ENCODE measurements at regions not wholly inside any gene's neighbourhood (a gene's known extent, or its start where the extent isn't known, plus 50 kb on each side); places are given as distances from the start of the nearest gene placed in this dataset.
A peak's percentile ranks its signal among the peaks of the same experiment; 100 is the strongest.

- TF ChIP-seq YY1 (IDR thresholded peaks at IDR 0.05; ENCODE audit: low read depth) (no peak), CEBPB (IDR thresholded peaks at IDR 0.05) (no peak), EP300 (IDR thresholded peaks at IDR 0.05; ENCODE audit: borderline replicate concordance) (no peak), CREB1 (IDR thresholded peaks at IDR 0.05; ENCODE audit: low read depth) (no peak), RAD21 (IDR thresholded peaks at IDR 0.05; ENCODE audit: low read depth) (no peak), FOXM1 (IDR thresholded peaks at IDR 0.05; ENCODE audit: borderline replicate concordance, low read depth) (no peak), MAX (IDR thresholded peaks at IDR 0.05) (no peak), TCF12 (IDR thresholded peaks at IDR 0.05; ENCODE audit: low read depth) (no peak), NFIC (IDR thresholded peaks at IDR 0.05) (no peak), ZBTB7A (IDR thresholded peaks at IDR 0.05; ENCODE audit: low read depth) (no peak)
Measured at GRCh38 chr13:31452525-31452924, 252.8 kb downstream of the B3GLCT start.

GRCh38 chr13:31455581-31455980 lies 255.8 kb downstream of the B3GLCT start:
- TF ChIP-seq CEBPB (IDR thresholded peaks at IDR 0.05) (no peak), REST (IDR thresholded peaks at IDR 0.05; ENCODE audit: low read depth) (no peak), MAX (IDR thresholded peaks at IDR 0.05) (no peak), TAF1 (IDR thresholded peaks at IDR 0.05; ENCODE audit: low read depth) (no peak), TEAD4 (IDR thresholded peaks at IDR 0.05) (no peak)

GRCh38 chr13:31456056-31456455 lies 256.3 kb downstream of the B3GLCT start:
- TF ChIP-seq CEBPB (IDR thresholded peaks at IDR 0.05) (no peak), CREB1 (IDR thresholded peaks at IDR 0.05; ENCODE audit: low read depth) (no peak)

GRCh38 chr13:31460061-31460460 lies 260.3 kb downstream of the B3GLCT start:
- TF ChIP-seq RAD21 (IDR thresholded peaks at IDR 0.05; ENCODE audit: low read depth), result no peak

- TF ChIP-seq USF1 (IDR thresholded peaks at IDR 0.05), result no peak
- TF ChIP-seq MAX (IDR thresholded peaks at IDR 0.05), result no peak
Measured at GRCh38 chr13:31461923-31462322, 262.1 kb downstream of the B3GLCT start.

- TF ChIP-seq NFIC (IDR thresholded peaks at IDR 0.05) (0 out of 2 replicates have a peak, but pooled peaks have one; percentile 19), TCF12 (IDR thresholded peaks at IDR 0.05; ENCODE audit: low read depth) (no peak), MAX (IDR thresholded peaks at IDR 0.05) (no peak)
Measured at GRCh38 chr13:31462766-31463165, 263.0 kb downstream of the B3GLCT start.

GRCh38 chr13:31468114-31468902 lies 268.5 kb downstream of the B3GLCT start:
- no peak for TF ChIP-seq ZBTB7A (IDR thresholded peaks at IDR 0.05; ENCODE audit: low read depth)
- TF ChIP-seq TCF12 (IDR thresholded peaks at IDR 0.05; ENCODE audit: low read depth), result no peak
- no peak for TF ChIP-seq NFIC (IDR thresholded peaks at IDR 0.05)
- TF ChIP-seq EP300 (IDR thresholded peaks at IDR 0.05; ENCODE audit: borderline replicate concordance), result no peak
- TF ChIP-seq CEBPB (IDR thresholded peaks at IDR 0.05), result no peak
- TF ChIP-seq YY1 (IDR thresholded peaks at IDR 0.05; ENCODE audit: low read depth), result no peak
- no peak for TF ChIP-seq TAF1 (IDR thresholded peaks at IDR 0.05; ENCODE audit: low read depth)
- TF ChIP-seq MAX (IDR thresholded peaks at IDR 0.05), result no peak
- TF ChIP-seq TEAD4 (IDR thresholded peaks at IDR 0.05), result no peak
- no peak for TF ChIP-seq CREB1 (IDR thresholded peaks at IDR 0.05; ENCODE audit: low read depth)
- no peak for TF ChIP-seq FOXM1 (IDR thresholded peaks at IDR 0.05; ENCODE audit: borderline replicate concordance, low read depth)
- no peak for TF ChIP-seq RAD21 (IDR thresholded peaks at IDR 0.05; ENCODE audit: low read depth)
- no peak for TF ChIP-seq REST (IDR thresholded peaks at IDR 0.05; ENCODE audit: low read depth)
- TF ChIP-seq USF1 (IDR thresholded peaks at IDR 0.05), result no peak
- TF ChIP-seq EGR1 (IDR thresholded peaks at IDR 0.05), result no peak
